ENCODE measurements at regions not wholly inside any gene's neighbourhood (a gene's known extent, or its start where the extent isn't known, plus 50 kb on each side); places are given as distances from the start of the nearest gene placed in this dataset.

- TF ChIP-seq POLR2A (IDR thresholded peaks at IDR 0.05) (no peak), CTCF (IDR thresholded peaks at IDR 0.05) (no peak)
Measured at GRCh38 chr7:93036149-93036640, 81.6 kb downstream of the SAMD9 start.
